Osteocyte (in vitro differentiated cells): ENCODE measurements at regions not wholly inside any gene's neighbourhood (a gene's known extent, or its start where the extent isn't known, plus 50 kb on each side); places are given as distances from the start of the nearest gene placed in this dataset.

Experiments used
- DNase-seq: peaks from one replicate; pipeline ENCODE4 v3.0.0; 2021; ENCODE audit warnings: mixed read lengths; ENCODE audit not compliant: unreplicated experiment; ENCODE audit errors: extremely low spot score
- H3K27ac Mint-ChIP-seq: one replicate; pipeline ENCODE4 v1.8.0; 2021; ENCODE audit warnings: mild to moderate bottlenecking, mixed read lengths; ENCODE audit not compliant: unreplicated experiment
- H3K27me3 Mint-ChIP-seq: one replicate; pipeline ENCODE4 v1.8.0; 2021; ENCODE audit warnings: mixed read lengths; ENCODE audit not compliant: unreplicated experiment
- H3K36me3 Mint-ChIP-seq: one replicate; pipeline ENCODE4 v1.8.0; 2021; ENCODE audit warnings: mixed read lengths; ENCODE audit not compliant: unreplicated experiment
- H3K4me1 Mint-ChIP-seq: one replicate; pipeline ENCODE4 v1.8.0; 2021; ENCODE audit warnings: mixed read lengths; ENCODE audit not compliant: unreplicated experiment
- H3K4me3 Mint-ChIP-seq: one replicate; pipeline ENCODE4 v1.8.0; 2021; ENCODE audit warnings: mild to moderate bottlenecking, moderate library complexity, mixed read lengths; ENCODE audit not compliant: unreplicated experiment
- H3K9me3 Mint-ChIP-seq: one replicate; pipeline ENCODE4 v1.8.0; 2021; ENCODE audit warnings: mixed read lengths; ENCODE audit not compliant: unreplicated experiment
- TF ChIP-seq, protein P1 (sequence below): fragments of 200-600 bp; sonication (generic); IDR thresholded peaks from 2 replicates; pipeline ENCODE4 v1.5.0; 2021; ENCODE audit warnings: antibody characterized with exemption, mild to moderate bottlenecking, moderate library complexity

DNA sequence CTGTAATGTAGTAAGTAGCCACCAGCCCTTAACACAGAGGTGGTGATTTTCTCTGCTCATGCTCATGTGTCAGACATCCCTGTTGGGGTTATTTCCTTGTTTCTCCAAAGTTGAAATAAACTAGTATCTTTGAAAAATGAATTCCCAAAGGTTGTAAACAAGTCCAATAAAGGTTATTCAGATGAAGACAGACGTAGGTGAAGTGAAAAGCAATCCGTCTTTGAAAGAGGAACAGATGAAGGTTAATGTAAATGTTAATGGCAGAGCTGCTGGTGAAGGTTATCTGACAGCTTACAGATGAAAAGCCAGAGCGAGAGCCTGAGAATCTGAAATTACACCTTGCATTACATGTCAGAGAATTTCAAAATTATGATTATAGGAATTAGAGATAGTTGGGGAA is 1604.0 kb downstream of the FAM181B start:
- H3K36me3 Mint-ChIP-seq = no peaks in the 10 kb centered on the region
- no peaks in the 10 kb centered on the region for H3K27me3 Mint-ChIP-seq
- DNase-seq = no peak
- H3K4me1 Mint-ChIP-seq = no peaks in the 10 kb centered on the region
- H3K27ac Mint-ChIP-seq = no peak overlapping the region
- H3K4me3 Mint-ChIP-seq = no peak overlapping the region
- TF ChIP-seq, protein P1, sequence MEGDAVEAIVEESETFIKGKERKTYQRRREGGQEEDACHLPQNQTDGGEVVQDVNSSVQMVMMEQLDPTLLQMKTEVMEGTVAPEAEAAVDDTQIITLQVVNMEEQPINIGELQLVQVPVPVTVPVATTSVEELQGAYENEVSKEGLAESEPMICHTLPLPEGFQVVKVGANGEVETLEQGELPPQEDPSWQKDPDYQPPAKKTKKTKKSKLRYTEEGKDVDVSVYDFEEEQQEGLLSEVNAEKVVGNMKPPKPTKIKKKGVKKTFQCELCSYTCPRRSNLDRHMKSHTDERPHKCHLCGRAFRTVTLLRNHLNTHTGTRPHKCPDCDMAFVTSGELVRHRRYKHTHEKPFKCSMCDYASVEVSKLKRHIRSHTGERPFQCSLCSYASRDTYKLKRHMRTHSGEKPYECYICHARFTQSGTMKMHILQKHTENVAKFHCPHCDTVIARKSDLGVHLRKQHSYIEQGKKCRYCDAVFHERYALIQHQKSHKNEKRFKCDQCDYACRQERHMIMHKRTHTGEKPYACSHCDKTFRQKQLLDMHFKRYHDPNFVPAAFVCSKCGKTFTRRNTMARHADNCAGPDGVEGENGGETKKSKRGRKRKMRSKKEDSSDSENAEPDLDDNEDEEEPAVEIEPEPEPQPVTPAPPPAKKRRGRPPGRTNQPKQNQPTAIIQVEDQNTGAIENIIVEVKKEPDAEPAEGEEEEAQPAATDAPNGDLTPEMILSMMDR = no peak
- H3K9me3 Mint-ChIP-seq = no peaks in the 10 kb centered on the region

DNA sequence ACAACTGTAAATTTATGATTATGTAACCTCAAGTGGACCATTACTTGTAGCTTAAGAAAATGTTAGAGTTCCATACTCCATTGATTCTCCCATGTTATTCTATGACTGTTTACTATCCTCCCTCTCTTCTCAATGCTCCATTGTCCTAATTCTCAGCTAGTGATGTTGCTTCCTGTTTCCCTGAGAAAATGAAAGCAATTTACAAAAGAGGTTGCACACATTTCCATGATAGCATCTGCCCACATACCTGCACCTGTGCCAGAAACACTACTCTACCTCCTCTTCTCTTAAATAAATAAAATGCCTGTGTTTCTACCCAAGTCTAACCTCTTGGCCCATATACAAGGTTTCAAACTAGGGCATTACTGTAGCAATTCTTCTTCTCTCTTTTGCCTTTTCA is 1620.9 kb downstream of the FAM181B start:
- no peaks in the 10 kb centered on the region for H3K27me3 Mint-ChIP-seq
- TF ChIP-seq, protein P1 = no peak
- no peaks in the 10 kb centered on the region for H3K36me3 Mint-ChIP-seq
- H3K4me3 Mint-ChIP-seq = no peak overlapping the region
- no peaks in the 10 kb centered on the region for H3K4me1 Mint-ChIP-seq
- no peak overlapping the region for H3K27ac Mint-ChIP-seq
- no peak for DNase-seq
- no peaks in the 10 kb centered on the region for H3K9me3 Mint-ChIP-seq

DNA sequence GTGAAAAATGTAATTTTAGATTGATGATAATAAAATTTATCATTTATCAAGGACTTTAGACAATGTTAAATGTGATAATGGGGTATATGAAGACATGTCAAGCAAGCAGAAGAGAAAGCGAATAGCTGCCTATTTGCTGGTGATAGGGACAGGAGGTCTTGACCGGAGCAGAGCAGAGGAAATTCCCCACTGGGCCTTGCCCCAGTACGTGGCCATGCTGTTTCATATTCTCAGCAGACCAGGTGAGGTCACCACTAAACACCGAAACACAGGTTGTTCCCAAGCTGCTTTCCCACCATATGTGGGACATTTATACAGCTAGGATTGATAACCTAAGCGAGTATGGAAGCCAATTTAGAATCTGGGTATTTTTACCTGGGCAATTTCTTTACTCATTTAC is 1629.6 kb downstream of the FAM181B start:
- H3K27me3 Mint-ChIP-seq = no peaks in the 10 kb centered on the region

DNA sequence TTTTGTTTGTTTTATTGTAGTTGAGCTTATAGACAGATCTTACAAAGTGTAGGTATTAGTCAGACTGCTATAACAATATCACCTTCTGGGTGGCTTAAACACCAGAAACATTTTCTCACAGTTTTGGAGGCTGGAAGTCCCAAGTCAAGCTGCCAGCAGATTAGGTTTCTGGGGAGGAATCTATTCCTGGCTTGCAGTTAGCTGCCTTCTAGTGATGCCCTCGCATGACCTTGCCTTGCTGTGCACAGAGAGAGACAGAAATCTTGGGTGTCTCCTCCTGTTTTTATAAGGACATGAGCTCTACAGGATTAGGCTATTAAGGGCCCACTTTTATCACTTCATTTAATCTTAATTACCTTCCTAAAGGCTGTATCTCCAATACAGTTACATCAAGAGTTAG is 1635.2 kb downstream of the FAM181B start:
- Mint-ChIP-seq H3K9me3 (no peaks in the 10 kb centered on the region), H3K27ac (no peak overlapping the region), H3K27me3 (no peaks in the 10 kb centered on the region), H3K4me3 (no peak overlapping the region), H3K4me1 (no peaks in the 10 kb centered on the region), H3K36me3 (no peaks in the 10 kb centered on the region)
- TF ChIP-seq, protein P1 = no peak
- DNase-seq = no peak

More for the DNA sequence above, 1629.6 kb downstream of the FAM181B start:
- Mint-ChIP-seq H3K9me3 (no peaks in the 10 kb centered on the region), H3K4me1 (no peaks in the 10 kb centered on the region), H3K36me3 (no peaks in the 10 kb centered on the region), H3K27ac (no peak overlapping the region), H3K4me3 (no peak overlapping the region)
- TF ChIP-seq, protein P1 = no peak
- no peak for DNase-seq

DNA sequence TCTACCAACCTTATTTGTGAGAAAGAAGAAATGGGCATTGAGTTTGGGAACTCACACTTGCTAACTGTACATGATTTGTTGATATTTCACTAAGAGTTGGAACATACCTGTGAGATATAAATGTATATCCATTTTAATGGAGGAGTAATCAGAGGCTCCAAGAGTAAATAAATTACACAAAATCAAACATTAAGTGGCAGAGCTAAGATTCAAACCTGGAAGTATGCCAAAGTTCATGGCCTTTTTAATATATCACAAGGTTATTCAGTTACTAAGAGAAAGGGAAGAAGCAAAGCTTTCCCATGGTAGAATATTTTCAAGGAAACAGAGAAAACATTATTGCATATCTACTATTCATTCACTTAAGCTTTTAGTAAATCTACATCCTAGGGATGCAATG is 1641.1 kb downstream of the FAM181B start:
- no peak overlapping the region for H3K27ac Mint-ChIP-seq
- H3K27me3 Mint-ChIP-seq = no peaks in the 10 kb centered on the region
- no peak overlapping the region for H3K4me3 Mint-ChIP-seq
- no peaks in the 10 kb centered on the region for H3K36me3 Mint-ChIP-seq
- H3K9me3 Mint-ChIP-seq = peaks cover 4% of the 10 kb centered on the region
- TF ChIP-seq, protein P1 = no peak
- DNase-seq = no peak
- no peaks in the 10 kb centered on the region for H3K4me1 Mint-ChIP-seq
